HuH-7 (cell line): ENCODE measurements at regions not wholly inside any gene's neighbourhood (a gene's known extent, or its start where the extent isn't known, plus 50 kb on each side); places are given as distances from the start of the nearest gene placed in this dataset.
"Not testable (repeated sequence)": the region's sequence is repeated elsewhere in the genome, so short reads cannot be mapped to it uniquely, and the experiment has no call there.

ENCODE experiments used
- DNase-seq: peaks from one replicate; pipeline ENCODE4 v3.0.0; 2011; ENCODE audit warnings: low spot score

- no peak for DNase-seq
Measured at GRCh38 chr2:175829741-175830140, 172.3 kb downstream of the LNPK start.

- no peak for DNase-seq
Measured at GRCh38 chr2:175827856-175828255, 174.2 kb downstream of the LNPK start.

GRCh38 chr2:175824243-175824642 lies 177.8 kb downstream of the LNPK start:
- no peak for DNase-seq

DNA sequence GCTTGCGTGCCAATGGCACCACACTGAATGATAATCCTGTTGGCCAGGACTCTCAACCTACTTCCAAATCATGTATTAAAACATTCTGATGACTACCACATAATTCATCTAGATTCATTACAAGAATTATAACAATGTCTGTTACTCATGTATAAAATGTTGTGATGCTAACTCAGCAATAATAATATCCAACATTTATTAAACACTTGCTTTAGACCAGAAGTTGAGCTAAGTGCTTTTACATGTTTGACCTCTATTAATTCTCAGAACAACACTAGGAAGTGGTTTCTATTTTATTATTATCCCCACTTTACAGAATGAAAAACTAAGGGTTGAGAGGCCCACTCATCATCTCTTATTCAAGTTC lies 178.4 kb downstream of the LNPK start:
- no peak for DNase-seq

GRCh38 chr2:175823002-175823706 lies 178.9 kb downstream of the LNPK start:
- no peak for DNase-seq

DNA sequence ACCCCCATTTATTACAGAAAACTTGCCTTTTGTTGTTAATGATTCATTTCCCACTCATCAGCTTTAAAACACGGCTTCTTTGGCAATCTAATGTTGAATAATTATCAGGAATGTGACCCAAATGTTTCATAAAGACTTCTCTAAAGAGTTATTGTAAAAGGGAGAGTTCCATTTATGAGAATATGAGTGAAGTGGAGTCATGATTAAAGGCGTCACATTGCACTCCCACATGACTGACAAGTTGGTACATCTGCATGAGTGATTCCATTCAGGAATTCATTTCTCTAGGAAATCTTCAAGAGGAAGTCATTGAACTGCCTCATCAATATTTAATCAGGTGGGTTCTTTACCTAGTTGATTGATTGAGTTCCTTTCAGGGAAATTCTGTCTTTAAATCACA lies 184.8 kb downstream of the LNPK start:
- DNase-seq = no peak

GRCh38 chr2:175815537-175815936 lies 186.5 kb downstream of the LNPK start:
- no peak for DNase-seq

DNA sequence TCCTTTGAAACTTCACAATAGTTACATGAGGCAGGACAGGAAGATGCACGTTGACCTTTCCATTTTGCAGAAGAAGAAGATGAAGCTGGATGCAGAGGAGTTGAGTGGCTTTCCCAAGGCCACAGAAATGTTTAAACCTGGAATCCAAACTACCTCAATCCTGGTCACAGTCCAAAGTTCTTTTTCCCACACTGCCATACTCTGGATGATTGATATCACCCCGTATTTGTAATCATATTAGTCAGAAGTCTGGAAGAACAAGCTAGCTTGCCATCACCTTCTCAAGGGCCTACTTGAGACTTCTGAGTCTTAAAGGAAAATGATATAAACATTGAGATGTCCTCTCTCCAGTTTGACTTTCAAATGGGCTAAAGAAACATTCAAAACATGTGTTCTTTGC lies 190.1 kb downstream of the LNPK start:
- no peak for DNase-seq

GRCh38 chr2:175808858-175809257 lies 193.2 kb downstream of the LNPK start:
- no peak for DNase-seq

DNA sequence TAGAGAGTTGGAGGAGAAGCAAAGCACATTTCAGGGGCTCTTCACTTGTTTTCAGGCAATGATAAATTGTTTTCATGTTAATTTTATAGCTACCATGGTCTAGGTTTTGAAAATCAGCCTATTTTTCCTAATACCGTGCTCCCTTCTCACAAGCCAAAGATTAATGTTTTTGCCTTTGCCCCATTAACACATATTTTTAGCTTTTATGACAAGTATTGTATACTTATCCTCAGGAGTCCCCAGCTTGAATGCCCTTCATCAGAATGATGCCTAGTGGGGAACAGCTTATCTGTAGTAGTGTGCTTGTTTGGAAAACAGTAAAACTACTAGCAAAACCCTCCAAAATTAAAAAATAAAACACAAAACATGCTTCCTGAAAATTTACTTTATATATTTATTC lies 194.0 kb downstream of the LNPK start:
- no peak for DNase-seq

DNA sequence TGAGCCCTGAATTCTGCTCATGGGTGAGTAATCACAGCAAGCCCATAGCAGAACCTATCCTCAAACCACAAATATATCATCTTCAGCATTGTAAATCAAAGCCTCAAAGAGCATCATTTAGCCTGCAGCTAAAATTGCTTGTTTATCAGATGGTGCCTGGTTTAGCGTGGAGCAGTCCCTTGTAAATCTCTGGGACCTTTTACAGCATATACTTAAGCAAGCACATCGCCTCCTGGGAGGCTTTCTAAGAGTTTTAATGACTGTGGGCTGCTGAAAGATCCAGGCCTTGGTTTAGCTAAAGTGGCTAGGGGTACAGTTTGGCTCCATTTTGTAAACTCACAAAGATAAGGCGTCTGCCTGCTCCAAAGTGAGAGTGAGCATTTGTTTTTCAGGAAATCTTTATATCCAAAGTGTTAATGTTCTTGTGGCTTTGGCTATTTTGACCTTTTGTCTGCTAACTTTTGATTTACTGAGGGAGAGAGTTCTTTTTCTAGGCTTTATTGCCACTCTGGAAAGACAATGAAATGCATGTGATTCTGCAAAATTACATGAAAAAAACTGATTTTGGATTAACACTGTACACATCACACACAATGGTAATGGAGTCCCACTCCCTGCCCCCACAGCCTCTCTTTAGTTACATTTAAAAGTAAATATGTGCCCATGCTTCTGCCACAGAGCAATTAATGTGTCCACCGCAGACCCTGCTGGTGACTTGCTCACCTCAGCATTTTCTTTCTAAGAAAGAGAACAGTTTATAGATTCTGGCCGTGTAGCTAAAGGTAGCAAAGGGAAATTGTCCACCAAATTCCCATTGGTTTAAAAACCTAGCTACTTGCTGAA lies 194.8 kb downstream of the LNPK start:
- DNase-seq = no peak

GRCh38 chr2:175806570-175806969 lies 195.5 kb downstream of the LNPK start:
- no peak for DNase-seq

DNA sequence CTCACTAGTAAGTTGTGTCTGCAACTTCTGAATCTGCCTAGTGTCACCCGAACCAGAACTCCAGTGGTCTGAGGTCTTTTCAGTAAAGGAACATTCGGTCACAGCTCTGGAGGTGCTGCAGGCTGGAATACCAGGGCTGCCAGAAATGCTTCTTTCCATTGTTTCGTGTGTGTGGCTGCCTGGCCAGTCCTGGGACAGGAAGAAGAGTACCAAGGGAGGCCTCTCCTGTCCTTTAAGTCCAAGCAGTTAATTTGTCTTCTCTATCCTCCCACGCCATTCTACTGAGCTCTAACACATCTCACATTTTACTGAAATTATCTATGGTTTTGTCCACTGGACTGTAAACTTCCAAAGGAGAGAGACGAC lies 196.0 kb downstream of the LNPK start:
- DNase-seq = no peak

GRCh38 chr2:175805442-175806124 lies 196.5 kb downstream of the LNPK start:
- DNase-seq = peak; percentile 10

DNA sequence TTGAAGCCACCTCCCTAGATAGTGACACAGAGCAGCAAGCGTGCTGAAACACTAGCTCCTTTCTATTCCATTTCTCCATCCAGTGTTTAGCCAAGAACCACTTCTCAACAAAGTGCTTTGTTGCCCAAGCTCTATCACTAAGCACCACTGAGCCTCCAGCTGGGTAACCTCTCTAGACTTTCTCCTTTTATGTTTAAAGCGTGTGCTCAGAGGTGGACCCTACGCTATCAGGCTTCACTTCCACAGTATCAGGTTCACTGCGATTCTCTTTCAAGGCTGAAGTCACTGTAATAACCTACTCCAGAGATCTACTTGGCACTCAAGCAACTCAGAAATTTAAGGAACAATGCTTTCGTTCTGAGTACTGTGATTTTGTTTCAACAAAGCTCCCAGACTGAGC lies 197.9 kb downstream of the LNPK start:
- DNase-seq = peak; percentile 15

DNA sequence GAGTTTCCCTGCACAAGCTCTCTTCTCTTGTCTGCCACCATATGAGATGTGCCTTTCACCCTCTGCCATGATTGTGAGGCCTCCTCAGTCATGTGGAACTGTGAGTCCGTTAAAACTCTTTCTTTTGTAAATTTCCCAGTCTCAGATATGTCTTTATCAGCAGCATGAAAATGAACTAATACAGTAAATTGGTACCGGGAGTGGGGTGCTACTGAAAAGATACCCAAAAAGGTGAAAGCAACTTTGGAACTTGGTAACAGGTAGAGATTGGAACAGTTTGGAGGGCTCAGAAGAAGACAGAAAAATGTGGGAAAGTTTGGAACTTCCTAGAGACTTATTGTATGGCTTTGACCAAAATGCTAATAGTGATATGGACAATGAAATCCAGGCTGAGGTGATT lies 205.6 kb downstream of the LNPK start:
- not testable (repeated sequence) for DNase-seq

DNA sequence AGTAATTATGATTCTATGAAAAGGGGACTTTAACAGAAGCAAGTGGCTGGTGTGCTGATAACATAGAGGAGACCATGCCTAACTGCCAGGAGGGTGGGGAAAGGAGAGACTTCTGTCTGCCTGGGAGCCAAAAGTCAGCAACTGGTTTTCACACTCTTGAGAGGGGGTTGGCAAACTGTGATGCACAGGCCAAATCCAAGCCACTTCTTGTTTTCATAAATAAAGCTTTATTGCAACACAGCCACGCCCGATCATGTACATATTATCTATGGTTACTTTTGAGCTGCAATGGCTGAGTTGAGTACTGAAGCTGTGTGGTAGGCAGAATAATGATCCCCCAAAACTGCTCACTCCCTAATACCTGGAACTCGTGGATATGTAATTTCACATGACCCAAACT lies 208.4 kb downstream of the LNPK start:
- DNase-seq = no peak

- DNase-seq = no peak
Measured at GRCh38 chr2:175792881-175793280, 209.2 kb downstream of the LNPK start.

DNA sequence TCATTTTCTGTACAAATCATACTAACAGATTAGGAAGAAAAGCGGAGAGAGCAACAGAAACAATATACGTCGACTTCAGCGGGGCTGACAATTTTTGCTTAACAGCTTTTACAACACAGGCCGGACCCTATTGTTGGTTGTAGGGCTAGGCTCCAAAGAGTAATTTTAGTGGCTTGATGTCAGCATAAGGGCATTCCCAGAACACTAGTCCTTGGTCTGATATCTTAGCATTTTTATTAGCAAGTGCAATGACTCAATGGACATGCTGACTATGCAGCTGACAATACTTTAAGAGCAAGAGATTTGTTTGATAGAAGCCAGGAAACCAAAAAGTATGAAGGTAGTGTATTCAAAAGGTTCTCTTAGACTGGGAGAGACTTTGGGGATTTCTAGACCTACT lies 209.9 kb downstream of the LNPK start:
- DNase-seq = no peak

DNA sequence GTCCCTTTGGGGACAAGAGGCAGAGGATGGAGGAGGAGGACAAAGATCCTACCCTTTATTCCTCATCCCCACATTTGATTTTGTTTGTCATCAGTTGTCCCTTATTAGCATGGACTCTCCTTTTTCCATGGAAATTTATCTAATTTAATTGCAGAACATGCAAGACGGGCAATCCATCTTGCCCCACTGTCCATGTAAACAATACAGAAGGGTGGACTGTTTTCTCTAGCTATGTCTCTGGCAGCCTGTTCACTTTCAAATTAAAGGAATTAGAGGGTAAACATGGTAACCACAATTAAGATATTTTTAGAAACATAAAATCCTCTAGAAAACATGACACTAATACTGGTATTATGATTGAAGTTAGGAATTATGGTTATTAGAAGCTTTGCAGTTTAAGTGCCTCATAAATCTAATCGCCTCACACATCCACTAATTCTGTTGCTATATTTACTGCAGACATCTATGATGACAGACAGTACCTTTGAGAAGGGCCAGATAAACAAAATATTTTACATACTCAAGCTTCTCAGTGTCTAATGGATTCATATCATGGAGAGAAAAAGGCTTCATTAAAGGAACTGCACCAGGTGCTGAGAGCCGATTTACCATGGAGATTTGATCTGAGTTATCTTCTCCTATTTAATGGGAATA lies 215.5 kb downstream of the LNPK start:
- no peak for DNase-seq

DNA sequence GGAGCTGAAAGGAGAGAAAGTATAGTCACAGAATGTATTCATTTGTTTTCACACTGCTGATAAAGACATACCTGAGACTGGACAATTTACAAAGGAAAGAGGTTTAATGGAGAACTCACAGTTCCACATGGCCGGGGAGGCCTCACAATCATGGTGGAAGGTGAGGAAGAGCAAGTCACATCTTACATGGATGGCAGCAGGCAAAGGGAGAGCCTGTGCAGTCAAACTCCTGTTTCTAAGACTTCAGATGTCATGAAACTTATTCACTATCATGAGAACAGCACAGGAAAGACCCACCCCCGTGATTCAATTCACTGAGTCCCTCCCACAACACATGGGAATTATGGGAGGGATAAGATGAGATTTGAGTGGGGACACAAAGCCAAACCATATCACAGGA lies 224.7 kb downstream of the LNPK start:
- DNase-seq = not testable (repeated sequence)

GRCh38 chr2:175769200-175769599 lies 232.9 kb downstream of the LNPK start:
- DNase-seq = no peak

GRCh38 chr2:175766880-175767279 lies 235.2 kb downstream of the LNPK start:
- DNase-seq = no peak
